ENCODE measurements at regions not wholly inside any gene's neighbourhood (a gene's known extent, or its start where the extent isn't known, plus 50 kb on each side); places are given as distances from the start of the nearest gene placed in this dataset.

DNA sequence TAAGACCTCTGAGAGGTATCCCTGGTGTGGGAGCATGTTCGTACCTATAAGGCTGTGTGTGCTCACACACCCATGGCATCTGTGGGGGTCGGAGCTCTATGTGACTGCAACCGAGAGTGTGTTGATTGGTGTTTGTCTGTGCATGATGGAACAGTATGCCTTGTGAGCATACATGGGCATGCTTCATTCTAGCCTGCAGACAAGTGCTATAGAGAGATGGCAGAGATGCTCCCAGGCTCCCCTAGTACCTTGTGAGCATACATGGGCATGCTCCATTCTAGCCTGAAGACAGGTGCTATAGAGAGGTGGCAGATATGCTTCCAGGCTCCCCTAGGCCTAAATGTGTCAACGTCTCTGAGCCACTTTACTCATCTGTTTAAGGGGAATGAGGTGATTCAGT lies 447.5 kb downstream of the INSC start:
- TF ChIP-seq GATA2 (IDR thresholded peaks at IDR 0.05; ENCODE audit: low read depth, low read length): no peak
- no peak for TF ChIP-seq GATA3 (IDR thresholded peaks at IDR 0.05; ENCODE audit: low read depth, low read length)

Measured in SH-SY5Y (cell line).